HEK293 (cell line): ENCODE measurements at regions not wholly inside any gene's neighbourhood (a gene's known extent, or its start where the extent isn't known, plus 50 kb on each side); places are given as distances from the start of the nearest gene placed in this dataset.
A peak's percentile ranks its signal among the peaks of the same experiment; 100 is the strongest.

ENCODE experiments used
- BCL11A ChIP-seq: fragments of 450-650 bp; formaldehyde crosslinking; IDR thresholded peaks from 2 replicates; pipeline ENCODE4 v1.5.1; 2016; ENCODE audit warnings: low read depth, missing biosample characterization, missing genetic modification characterization
- EGR2 ChIP-seq: fragments of 450-650 bp; formaldehyde crosslinking; IDR thresholded peaks from 2 replicates; pipeline ENCODE4 v1.5.1; 2016; ENCODE audit warnings: low read depth, missing biosample characterization, missing genetic modification characterization
- GLIS1 ChIP-seq: fragments of 450-650 bp; formaldehyde crosslinking; IDR thresholded peaks from 2 replicates; pipeline ENCODE4 v1.5.1; 2016; ENCODE audit warnings: missing biosample characterization, missing genetic modification characterization
- HOXD13 ChIP-seq: sonication (generic); formaldehyde crosslinking; IDR thresholded peaks from 2 replicates; pipeline ENCODE4 v1.8.0; 2022; ENCODE audit warnings: missing genetic modification reagents, borderline replicate concordance
- MEIS1 ChIP-seq: sonication (generic); formaldehyde crosslinking; IDR thresholded peaks from 2 replicates; pipeline ENCODE4 v1.8.1; 2022; ENCODE audit warnings: missing genetic modification reagents, mild to moderate bottlenecking, borderline replicate concordance
- PRDM4 ChIP-seq: fragments of 450-650 bp; formaldehyde crosslinking; IDR thresholded peaks from 2 replicates; pipeline ENCODE4 v1.5.1; 2017; ENCODE audit warnings: missing biosample characterization, missing genetic modification characterization
- ZEB2 ChIP-seq: fragments of 450-650 bp; formaldehyde crosslinking; IDR thresholded peaks from 2 replicates; pipeline ENCODE4 v1.5.1; 2016; ENCODE audit warnings: missing biosample characterization, missing genetic modification characterization
- ZIC2 ChIP-seq: fragments of 450-650 bp; formaldehyde crosslinking; IDR thresholded peaks from 2 replicates; pipeline ENCODE4 v1.5.1; 2016; ENCODE audit warnings: missing biosample characterization, missing genetic modification characterization
- ZNF112 ChIP-seq: fragments of 450-650 bp; formaldehyde crosslinking; IDR thresholded peaks from 2 replicates; pipeline ENCODE4 v1.5.0; 2017; ENCODE audit warnings: missing biosample characterization, missing genetic modification characterization
- ZNF114 ChIP-seq: fragments of 450-650 bp; formaldehyde crosslinking; IDR thresholded peaks from 2 replicates; pipeline ENCODE4 v1.5.0; 2017; ENCODE audit warnings: missing biosample characterization, missing genetic modification characterization
- ZNF132 ChIP-seq: fragments of 450-650 bp; formaldehyde crosslinking; IDR thresholded peaks from 2 replicates; pipeline ENCODE4 v1.5.1; 2017; ENCODE audit warnings: missing biosample characterization, missing genetic modification characterization, borderline replicate concordance
- ZNF133 ChIP-seq: fragments of 450-650 bp; formaldehyde crosslinking; IDR thresholded peaks from 2 replicates; pipeline ENCODE4 v1.5.1; 2016; ENCODE audit warnings: missing biosample characterization, missing genetic modification characterization
- ZNF155 ChIP-seq: fragments of 450-650 bp; formaldehyde crosslinking; IDR thresholded peaks from 2 replicates; pipeline ENCODE4 v1.5.1; 2016; ENCODE audit warnings: missing biosample characterization, missing genetic modification characterization
- ZNF24 ChIP-seq: fragments of 450-650 bp; formaldehyde crosslinking; IDR thresholded peaks from 2 replicates; pipeline ENCODE4 v1.5.1; 2016; ENCODE audit warnings: missing biosample characterization, missing genetic modification characterization
- ZNF266 ChIP-seq: fragments of 450-650 bp; formaldehyde crosslinking; IDR thresholded peaks from 2 replicates; pipeline ENCODE4 v1.5.1; 2016; ENCODE audit warnings: missing biosample characterization, missing genetic modification characterization, low read depth
- ZNF280D ChIP-seq: fragments of 450-650 bp; formaldehyde crosslinking; IDR thresholded peaks from 2 replicates; pipeline ENCODE4 v1.5.1; 2016; ENCODE audit warnings: missing biosample characterization, missing genetic modification characterization
- ZNF324 ChIP-seq: fragments of 450-650 bp; formaldehyde crosslinking; IDR thresholded peaks from 2 replicates; pipeline ENCODE4 v1.5.1; 2016; ENCODE audit warnings: missing biosample characterization, missing genetic modification characterization
- ZNF449 ChIP-seq: fragments of 450-650 bp; formaldehyde crosslinking; IDR thresholded peaks from 2 replicates; pipeline ENCODE4 v1.5.1; 2017; ENCODE audit warnings: missing biosample characterization, mild to moderate bottlenecking, missing genetic modification characterization, moderate library complexity
- ZNF473 ChIP-seq: fragments of 450-650 bp; formaldehyde crosslinking; IDR thresholded peaks from 2 replicates; pipeline ENCODE4 v1.5.1; 2017; ENCODE audit warnings: missing biosample characterization, missing genetic modification characterization
- ZNF626 ChIP-seq: fragments of 450-650 bp; sonication (Bioruptor Pico); formaldehyde crosslinking; IDR thresholded peaks from 2 replicates; pipeline ENCODE4 v1.5.1; 2018; ENCODE audit warnings: missing biosample characterization, missing genetic modification characterization, inconsistent platforms
- ZNF639 ChIP-seq: fragments of 450-650 bp; formaldehyde crosslinking; IDR thresholded peaks from 2 replicates; pipeline ENCODE4 v1.5.1; 2016; ENCODE audit warnings: missing biosample characterization, missing genetic modification characterization
- ZNF645 ChIP-seq: fragments of 450-650 bp; formaldehyde crosslinking; IDR thresholded peaks from 2 replicates; pipeline ENCODE4; 2016; ENCODE audit warnings: missing biosample characterization, missing genetic modification characterization
- ZNF658 ChIP-seq: fragments of 450-650 bp; formaldehyde crosslinking; IDR thresholded peaks from 2 replicates; pipeline ENCODE4; 2016; ENCODE audit warnings: missing biosample characterization, missing genetic modification characterization
- ZNF660 ChIP-seq: fragments of 450-650 bp; IDR thresholded peaks from 2 replicates; pipeline ENCODE4 v1.5.1; 2018; ENCODE audit warnings: missing biosample characterization, mild to moderate bottlenecking, missing genetic modification characterization
- ZNF692 ChIP-seq: fragments of 450-650 bp; formaldehyde crosslinking; IDR thresholded peaks from 2 replicates; pipeline ENCODE4 v1.5.1; 2016; ENCODE audit warnings: missing biosample characterization, missing genetic modification characterization
- ZNF747 ChIP-seq: fragments of 450-650 bp; formaldehyde crosslinking; IDR thresholded peaks from 2 replicates; pipeline ENCODE4 v1.5.1; 2016; ENCODE audit warnings: missing biosample characterization, missing genetic modification characterization
- ZNF776 ChIP-seq: fragments of 450-650 bp; formaldehyde crosslinking; IDR thresholded peaks from 2 replicates; pipeline ENCODE4 v1.5.0; 2017; ENCODE audit warnings: missing biosample characterization, missing genetic modification characterization, borderline replicate concordance
- ZNF785 ChIP-seq: fragments of 450-650 bp; formaldehyde crosslinking; IDR thresholded peaks from 2 replicates; pipeline ENCODE4 v1.5.1; 2016; ENCODE audit warnings: missing biosample characterization, missing genetic modification characterization

GRCh38 chr7:65269150-65269856, 104.4 kb upstream of the ZNF92 start (continued):
- TF ChIP-seq ZNF24 (tag by site-specific recombination) (no peak), ZNF658 (tag by site-specific recombination) (no peak), ZNF132 (tag by site-specific recombination) (no peak), BCL11A (0 out of 2 replicates have a peak, but pooled peaks have one; percentile 12), ZNF785 (tag by site-specific recombination) (no peak), ZIC2 (tag by site-specific recombination) (peak; percentile 39), ZNF155 (tag by site-specific recombination) (no peak), ZNF660 (tag by site-specific recombination) (no peak), EGR2 (tag by site-specific recombination) (peak; percentile 59; the same call in 1 of the 2 replicates), ZNF280D (no peak), ZNF114 (tag by site-specific recombination) (no peak), ZNF133 (tag by site-specific recombination) (no peak), PRDM4 (no peak), ZNF266 (tag by site-specific recombination) (no peak), ZNF324 (tag by site-specific recombination) (no peak), MEIS1 (CRISPR knock-in tag) (no peak), ZNF692 (tag by site-specific recombination) (peak; percentile 61; the same call in 1 of the 2 replicates), ZEB2 (tag by site-specific recombination) (peak; percentile 36; the same call in 1 of the 2 replicates), ZNF639 (no peak), ZNF112 (tag by site-specific recombination) (no peak), ZNF449 (tag by site-specific recombination) (peak; percentile 50; the same call in 1 of the 2 replicates), GLIS1 (peak; percentile 50; the same call in 1 of the 2 replicates), ZNF645 (no peak), ZNF747 (tag by site-specific recombination) (no peak), ZNF776 (tag by site-specific recombination) (no peak), HOXD13 (CRISPR knock-in tag) (no peak), ZNF473 (tag by site-specific recombination) (no peak), ZNF626 (no peak)
